H1 (cell line): ENCODE measurements at regions not wholly inside any gene's neighbourhood (a gene's known extent, or its start where the extent isn't known, plus 50 kb on each side); places are given as distances from the start of the nearest gene placed in this dataset.

Source experiments
- ASH2L ChIP-seq: fragments of 200-600, 300-600 bp; sonication (generic); IDR thresholded peaks from one replicate; pipeline ENCODE4 v1.7.1; 2017; ENCODE audit warnings: low read length
- BACH1 ChIP-seq: IDR thresholded peaks from 2 replicates; pipeline ENCODE4 v1.6.1; 2012; ENCODE audit warnings: low read length, improper control_type of control experiment
- CBX8 ChIP-seq: fragments of 300-800, 300-1000 bp; sonication (generic); IDR thresholded peaks from 2 replicates; pipeline ENCODE4 v1.7.1; 2016; ENCODE audit warnings: low read depth, low read length, borderline replicate concordance
- CHD1 ChIP-seq: IDR thresholded peaks from 2 replicates; pipeline ENCODE4 v1.6.1; 2012; ENCODE audit warnings: low read depth, low read length, improper control_type of control experiment
- EP300 ChIP-seq, 2 experiments: IDR thresholded peaks; 1 replicate in 1 of 2; 2 replicates in 1 of 2; pipeline ENCODE4 v1.6.1; 2011 to 2012; ENCODE audit warnings: low read depth in 2 of 2, low read length in 2 of 2, mild to moderate bottlenecking in 2 of 2, borderline replicate concordance in 1 of 2, inconsistent platforms in 1 of 2, moderate library complexity in 1 of 2
- KDM4A ChIP-seq: IDR thresholded peaks from one replicate; pipeline ENCODE4 v1.7.1; 2012; ENCODE audit warnings: low read depth, mild to moderate bottlenecking, moderate library complexity, low read length, inconsistent platforms; ENCODE audit not compliant: severe bottlenecking
- NANOG ChIP-seq: IDR thresholded peaks from 2 replicates; pipeline ENCODE4 v1.6.1; 2011; ENCODE audit warnings: low read length, low read depth, mild to moderate bottlenecking, inconsistent platforms; ENCODE audit not compliant: insufficient read depth, poor library complexity, severe bottlenecking
- TEAD4 ChIP-seq: IDR thresholded peaks from 2 replicates; pipeline ENCODE4 v1.6.1; 2012; ENCODE audit warnings: low read depth, low read length, inconsistent platforms, mixed read lengths
- TF ChIP-seq, protein P1 (sequence below): fragments of 300-600 bp; sonication (generic); IDR thresholded peaks from 2 replicates; pipeline ENCODE4 v1.7.1; 2012; ENCODE audit warnings: low read length, moderate library complexity, mild to moderate bottlenecking, inconsistent platforms; ENCODE audit not compliant: insufficient replicate concordance

DNA sequence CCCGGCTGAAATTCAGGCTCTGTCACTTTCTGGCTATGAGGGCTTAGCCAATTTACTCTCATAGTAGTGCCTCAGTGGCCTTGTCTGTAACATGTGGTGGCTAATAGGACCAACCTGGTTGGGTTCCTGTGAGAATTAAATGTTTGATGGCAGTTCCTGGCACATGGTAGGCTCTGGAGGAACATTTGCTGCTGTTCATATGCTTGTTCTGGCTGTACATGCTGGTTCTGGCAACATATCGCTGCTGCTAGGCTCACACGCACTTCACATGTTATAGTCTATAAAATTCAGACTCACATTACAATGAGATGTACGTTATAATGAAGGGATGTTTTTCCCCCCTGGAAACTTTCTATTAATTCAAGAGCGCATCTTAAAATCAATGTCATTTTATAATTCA lies 417.7 kb upstream of the GYPC start (continued):
- TF ChIP-seq, protein P1, sequence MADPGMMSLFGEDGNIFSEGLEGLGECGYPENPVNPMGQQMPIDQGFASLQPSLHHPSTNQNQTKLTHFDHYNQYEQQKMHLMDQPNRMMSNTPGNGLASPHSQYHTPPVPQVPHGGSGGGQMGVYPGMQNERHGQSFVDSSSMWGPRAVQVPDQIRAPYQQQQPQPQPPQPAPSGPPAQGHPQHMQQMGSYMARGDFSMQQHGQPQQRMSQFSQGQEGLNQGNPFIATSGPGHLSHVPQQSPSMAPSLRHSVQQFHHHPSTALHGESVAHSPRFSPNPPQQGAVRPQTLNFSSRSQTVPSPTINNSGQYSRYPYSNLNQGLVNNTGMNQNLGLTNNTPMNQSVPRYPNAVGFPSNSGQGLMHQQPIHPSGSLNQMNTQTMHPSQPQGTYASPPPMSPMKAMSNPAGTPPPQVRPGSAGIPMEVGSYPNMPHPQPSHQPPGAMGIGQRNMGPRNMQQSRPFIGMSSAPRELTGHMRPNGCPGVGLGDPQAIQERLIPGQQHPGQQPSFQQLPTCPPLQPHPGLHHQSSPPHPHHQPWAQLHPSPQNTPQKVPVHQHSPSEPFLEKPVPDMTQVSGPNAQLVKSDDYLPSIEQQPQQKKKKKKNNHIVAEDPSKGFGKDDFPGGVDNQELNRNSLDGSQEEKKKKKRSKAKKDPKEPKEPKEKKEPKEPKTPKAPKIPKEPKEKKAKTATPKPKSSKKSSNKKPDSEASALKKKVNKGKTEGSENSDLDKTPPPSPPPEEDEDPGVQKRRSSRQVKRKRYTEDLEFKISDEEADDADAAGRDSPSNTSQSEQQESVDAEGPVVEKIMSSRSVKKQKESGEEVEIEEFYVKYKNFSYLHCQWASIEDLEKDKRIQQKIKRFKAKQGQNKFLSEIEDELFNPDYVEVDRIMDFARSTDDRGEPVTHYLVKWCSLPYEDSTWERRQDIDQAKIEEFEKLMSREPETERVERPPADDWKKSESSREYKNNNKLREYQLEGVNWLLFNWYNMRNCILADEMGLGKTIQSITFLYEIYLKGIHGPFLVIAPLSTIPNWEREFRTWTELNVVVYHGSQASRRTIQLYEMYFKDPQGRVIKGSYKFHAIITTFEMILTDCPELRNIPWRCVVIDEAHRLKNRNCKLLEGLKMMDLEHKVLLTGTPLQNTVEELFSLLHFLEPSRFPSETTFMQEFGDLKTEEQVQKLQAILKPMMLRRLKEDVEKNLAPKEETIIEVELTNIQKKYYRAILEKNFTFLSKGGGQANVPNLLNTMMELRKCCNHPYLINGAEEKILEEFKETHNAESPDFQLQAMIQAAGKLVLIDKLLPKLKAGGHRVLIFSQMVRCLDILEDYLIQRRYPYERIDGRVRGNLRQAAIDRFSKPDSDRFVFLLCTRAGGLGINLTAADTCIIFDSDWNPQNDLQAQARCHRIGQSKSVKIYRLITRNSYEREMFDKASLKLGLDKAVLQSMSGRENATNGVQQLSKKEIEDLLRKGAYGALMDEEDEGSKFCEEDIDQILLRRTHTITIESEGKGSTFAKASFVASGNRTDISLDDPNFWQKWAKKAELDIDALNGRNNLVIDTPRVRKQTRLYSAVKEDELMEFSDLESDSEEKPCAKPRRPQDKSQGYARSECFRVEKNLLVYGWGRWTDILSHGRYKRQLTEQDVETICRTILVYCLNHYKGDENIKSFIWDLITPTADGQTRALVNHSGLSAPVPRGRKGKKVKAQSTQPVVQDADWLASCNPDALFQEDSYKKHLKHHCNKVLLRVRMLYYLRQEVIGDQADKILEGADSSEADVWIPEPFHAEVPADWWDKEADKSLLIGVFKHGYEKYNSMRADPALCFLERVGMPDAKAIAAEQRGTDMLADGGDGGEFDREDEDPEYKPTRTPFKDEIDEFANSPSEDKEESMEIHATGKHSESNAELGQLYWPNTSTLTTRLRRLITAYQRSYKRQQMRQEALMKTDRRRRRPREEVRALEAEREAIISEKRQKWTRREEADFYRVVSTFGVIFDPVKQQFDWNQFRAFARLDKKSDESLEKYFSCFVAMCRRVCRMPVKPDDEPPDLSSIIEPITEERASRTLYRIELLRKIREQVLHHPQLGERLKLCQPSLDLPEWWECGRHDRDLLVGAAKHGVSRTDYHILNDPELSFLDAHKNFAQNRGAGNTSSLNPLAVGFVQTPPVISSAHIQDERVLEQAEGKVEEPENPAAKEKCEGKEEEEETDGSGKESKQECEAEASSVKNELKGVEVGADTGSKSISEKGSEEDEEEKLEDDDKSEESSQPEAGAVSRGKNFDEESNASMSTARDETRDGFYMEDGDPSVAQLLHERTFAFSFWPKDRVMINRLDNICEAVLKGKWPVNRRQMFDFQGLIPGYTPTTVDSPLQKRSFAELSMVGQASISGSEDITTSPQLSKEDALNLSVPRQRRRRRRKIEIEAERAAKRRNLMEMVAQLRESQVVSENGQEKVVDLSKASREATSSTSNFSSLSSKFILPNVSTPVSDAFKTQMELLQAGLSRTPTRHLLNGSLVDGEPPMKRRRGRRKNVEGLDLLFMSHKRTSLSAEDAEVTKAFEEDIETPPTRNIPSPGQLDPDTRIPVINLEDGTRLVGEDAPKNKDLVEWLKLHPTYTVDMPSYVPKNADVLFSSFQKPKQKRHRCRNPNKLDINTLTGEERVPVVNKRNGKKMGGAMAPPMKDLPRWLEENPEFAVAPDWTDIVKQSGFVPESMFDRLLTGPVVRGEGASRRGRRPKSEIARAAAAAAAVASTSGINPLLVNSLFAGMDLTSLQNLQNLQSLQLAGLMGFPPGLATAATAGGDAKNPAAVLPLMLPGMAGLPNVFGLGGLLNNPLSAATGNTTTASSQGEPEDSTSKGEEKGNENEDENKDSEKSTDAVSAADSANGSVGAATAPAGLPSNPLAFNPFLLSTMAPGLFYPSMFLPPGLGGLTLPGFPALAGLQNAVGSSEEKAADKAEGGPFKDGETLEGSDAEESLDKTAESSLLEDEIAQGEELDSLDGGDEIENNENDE, result no peak
- TF ChIP-seq CBX8 (no peak), CHD1 (no peak), KDM4A (no peak), TEAD4 (no peak), ASH2L (no peak), EP300 (IDR thresholded peaks at IDR 0.05; ENCODE audit: borderline replicate concordance in 1 of 2, low read depth in 2 of 2, low read length in 2 of 2) (no peak), NANOG (no peak), BACH1 (no peak)
